GM12878 (cell line): ENCODE measurements at regions not wholly inside any gene's neighbourhood (a gene's known extent, or its start where the extent isn't known, plus 50 kb on each side); places are given as distances from the start of the nearest gene placed in this dataset.

ENCODE experiments used
- ATAC-seq: fragments of 200-7000 bp; cut with Tn5 transposase; 3 replicates; pipeline ENCODE4 v1.9.1; 2020; ENCODE audit warnings: mild to moderate bottlenecking, moderate library complexity
- BruUV-seq: library from RNA; stranded (reverse); fragments of 400-500 nt; replicated peaks from 2 replicates; lab custom pipeline; 2021; lab: Mats Ljungman, UMichigan
- CTCF ChIA-PET: fragments of 300-600 bp; sonication (Branson Sonifier 250); formaldehyde crosslinking; extraction: SDS; loops from one replicate; lab custom pipeline; 2021; ENCODE audit warnings: inconsistent platforms; lab: Yijun Ruan, JAX
- POLR2A ChIA-PET: fragments of 350-600 bp; formaldehyde crosslinking; extraction: SDS; loops from one replicate; lab custom pipeline; 2021; ENCODE audit warnings: inconsistent platforms; lab: Charles Lee
- RAD21 ChIA-PET: fragments of 300-600 bp; sonication (Branson Sonifier 250); formaldehyde crosslinking; loops from one replicate; lab custom pipeline; 2023; ENCODE audit warnings: antibody characterized with exemption; ENCODE audit not compliant: unreplicated experiment; lab: Charles Lee
- SMC1A ChIA-PET: fragments of 300-600 bp; sonication (Branson Sonifier 250); formaldehyde crosslinking; loops from one replicate; lab custom pipeline; 2023; ENCODE audit not compliant: unreplicated experiment, uncharacterized antibody; lab: Charles Lee
- DNase-seq: peaks from one replicate; pipeline ENCODE4 v3.0.0-alpha.2; 2011; ENCODE audit warnings: low read depth, low spot score
- FAIRE-seq: peaks from 3 replicates; lab custom pipeline; 2011; peaks lifted over from hg19 to GRCh38; lab: Jason Lieb, UNC
- H2AFZ ChIP-seq: 2 replicates; pipeline ENCODE4 v1.6.0; 2011; ENCODE audit warnings: low read depth, low read length, control low read depth; ENCODE audit not compliant: control insufficient read depth
- H3K27ac ChIP-seq: 2 replicates; pipeline ENCODE4 v1.5.1; 2011; ENCODE audit warnings: control low read depth; ENCODE audit not compliant: control insufficient read depth, insufficient read depth
- H3K27me3 ChIP-seq, 2 experiments: replicated peaks in 1 of 2; 2 replicates each; pipeline versions ENCODE4 v1.6.0 to v1.6.1; 2011; ENCODE audit warnings: low read length in 1 of 2; ENCODE audit not compliant: control insufficient read depth in 2 of 2, insufficient read depth in 2 of 2
- H3K36me3 ChIP-seq, 2 experiments: 2 replicates each; pipeline ENCODE4 v1.5.1; 2011; ENCODE audit warnings: low read length in 1 of 2; ENCODE audit not compliant: control insufficient read depth in 2 of 2, insufficient read depth in 2 of 2
- H3K4me1 ChIP-seq: 2 replicates; pipeline ENCODE4 v1.6.1; 2011; ENCODE audit warnings: mild to moderate bottlenecking, low read length, moderate library complexity, mixed read lengths; ENCODE audit not compliant: control insufficient read depth, insufficient read depth
- H3K4me2 ChIP-seq: 2 replicates; pipeline ENCODE4 v1.6.0; 2011; ENCODE audit warnings: control low read depth; ENCODE audit not compliant: control insufficient read depth, insufficient read depth
- H3K4me3 ChIP-seq: fragments of 200-600 bp; sonication (generic); 2 replicates; pipeline ENCODE4 v1.5.1; 2016
- H3K79me2 ChIP-seq: 2 replicates; pipeline ENCODE4 v1.6.0; 2011; ENCODE audit warnings: low read length; ENCODE audit not compliant: control insufficient read depth, insufficient read depth
- H3K9ac ChIP-seq: 2 replicates; pipeline ENCODE4 v1.8.0; 2011; ENCODE audit warnings: low read length, control low read depth, mixed read lengths; ENCODE audit not compliant: control insufficient read depth, insufficient read depth
- H3K9me3 ChIP-seq: replicated peaks from 3 replicates; pipeline ENCODE4 v1.5.1; 2011; ENCODE audit warnings: mild to moderate bottlenecking, low read length; ENCODE audit not compliant: control insufficient read depth, insufficient read depth
- H4K20me1 ChIP-seq: 2 replicates; pipeline ENCODE4 v1.6.0; 2011; ENCODE audit not compliant: control insufficient read depth, insufficient read depth
- BHLHE40 ChIP-seq, 2 experiments: fragments of 450-650 bp in 1 of 2; IDR thresholded peaks; 2 replicates each; pipeline ENCODE4 v1.6.1; 2011 to 2017; ENCODE audit warnings: low read depth in 2 of 2, borderline replicate concordance in 1 of 2, improper control_type of control experiment in 1 of 2, low read length in 1 of 2, mild to moderate bottlenecking in 1 of 2
- CHD4 ChIP-seq: fragments of 200-600 bp; sonication (generic); IDR thresholded peaks from 2 replicates; pipeline ENCODE4 v1.6.1; 2016; ENCODE audit warnings: mild to moderate bottlenecking
- EP300 ChIP-seq, 2 experiments: fragments of 150-350 bp in 1 of 2; IDR thresholded peaks; 2 replicates each; pipeline ENCODE4 v1.6.1; 2011 to 2012; ENCODE audit warnings: low read depth in 2 of 2, low read length in 2 of 2, borderline replicate concordance in 1 of 2, improper control_type of control experiment in 1 of 2, inconsistent platforms in 1 of 2; ENCODE audit not compliant: control insufficient read depth in 1 of 2
- HDGF ChIP-seq: fragments of 450-650 bp; IDR thresholded peaks from 2 replicates; pipeline ENCODE4 v1.6.1; 2016; ENCODE audit warnings: antibody characterized with exemption
- IKZF1 ChIP-seq: fragments of 450-650 bp; conservative IDR thresholded peaks from 2 replicates; pipeline ENCODE4 v1.6.1; 2017; ENCODE audit warnings: antibody characterized with exemption, mild to moderate bottlenecking
- KAT2A ChIP-seq: conservative IDR thresholded peaks from 2 replicates; pipeline ENCODE4 v1.6.1; 2011; ENCODE audit warnings: low read depth, low read length; ENCODE audit not compliant: control insufficient read depth
- KDM1A ChIP-seq: fragments of 200-600 bp; sonication (generic); IDR thresholded peaks from 2 replicates; pipeline ENCODE4 v1.6.1; 2016; ENCODE audit warnings: borderline replicate concordance
- LARP7 ChIP-seq: fragments of 450-650 bp; IDR thresholded peaks from 2 replicates; pipeline ENCODE4 v1.6.1; 2017; ENCODE audit warnings: mild to moderate bottlenecking
- NR2F1 ChIP-seq: fragments of 450-650 bp; conservative IDR thresholded peaks from 2 replicates; pipeline ENCODE4 v1.6.1; 2017; ENCODE audit warnings: mild to moderate bottlenecking
- SIN3A ChIP-seq: IDR thresholded peaks from 2 replicates; pipeline ENCODE4 v1.6.1; 2012; ENCODE audit warnings: low read depth, low read length, improper control_type of control experiment
- STAT3 ChIP-seq: IDR thresholded peaks from 2 replicates; pipeline ENCODE4 v1.6.1; 2011; ENCODE audit warnings: low read depth, low read length, improper control_type of control experiment
- TCF3 ChIP-seq: IDR thresholded peaks from 2 replicates; pipeline ENCODE4 v1.6.1; 2012; ENCODE audit warnings: low read depth, mild to moderate bottlenecking, low read length, borderline replicate concordance; ENCODE audit not compliant: insufficient read depth
- ZNF207 ChIP-seq: fragments of 450-650 bp; IDR thresholded peaks from 2 replicates; pipeline ENCODE4 v1.6.1; 2014; ENCODE audit warnings: antibody characterized with exemption, mild to moderate bottlenecking, borderline replicate concordance
- WGBS: methylation state at CpG from one replicate; pipeline ENCODE4 v1.1.6; 2016; ENCODE audit warnings: low lambda C conversion rate; ENCODE audit not compliant: insufficient replicate concordance, insufficient coverage; ENCODE audit errors: missing lambda C conversion rate; 5-methylcytosine and 5-hydroxymethylcytosine counted together
- in situ Hi-C: fragments of 300-500 bp; cut with MboI; formaldehyde crosslinking; loops from 9 replicates; pipeline ENCODE4 v1.14.3; 2018; ENCODE audit warnings: mixed read lengths
- intact Hi-C: fragments of 100-400 bp; cut with micrococcal nuclease; formaldehyde crosslinking; loops from one replicate; pipeline ENCODE4 v1.14.2; 2022; ENCODE audit not compliant: unreplicated experiment
- TF ChIP-seq, protein P1 (sequence below): fragments of 450-650 bp; IDR thresholded peaks from 2 replicates; pipeline ENCODE4 v1.6.1; 2017; ENCODE audit warnings: mild to moderate bottlenecking
- TF ChIP-seq, protein P2 (sequence below): IDR thresholded peaks from 2 replicates; pipeline ENCODE4 v1.6.1; 2011; ENCODE audit warnings: low read depth, mild to moderate bottlenecking, low read length, moderate library complexity, borderline replicate concordance; ENCODE audit errors: extremely low read depth
- TF ChIP-seq, protein P3 (sequence below): fragments of 450-650 bp; IDR thresholded peaks from 2 replicates; pipeline ENCODE4 v1.6.1; 2016; ENCODE audit warnings: mild to moderate bottlenecking
- TF ChIP-seq, protein P4 (sequence below): IDR thresholded peaks from 2 replicates; pipeline ENCODE4 v1.6.1; 2012; ENCODE audit warnings: mild to moderate bottlenecking, low read depth, low read length

GRCh38 chr17:77566566-77567138 lies 391.9 kb upstream of the TNRC6C start (continued):
- TF ChIP-seq, protein P1, sequence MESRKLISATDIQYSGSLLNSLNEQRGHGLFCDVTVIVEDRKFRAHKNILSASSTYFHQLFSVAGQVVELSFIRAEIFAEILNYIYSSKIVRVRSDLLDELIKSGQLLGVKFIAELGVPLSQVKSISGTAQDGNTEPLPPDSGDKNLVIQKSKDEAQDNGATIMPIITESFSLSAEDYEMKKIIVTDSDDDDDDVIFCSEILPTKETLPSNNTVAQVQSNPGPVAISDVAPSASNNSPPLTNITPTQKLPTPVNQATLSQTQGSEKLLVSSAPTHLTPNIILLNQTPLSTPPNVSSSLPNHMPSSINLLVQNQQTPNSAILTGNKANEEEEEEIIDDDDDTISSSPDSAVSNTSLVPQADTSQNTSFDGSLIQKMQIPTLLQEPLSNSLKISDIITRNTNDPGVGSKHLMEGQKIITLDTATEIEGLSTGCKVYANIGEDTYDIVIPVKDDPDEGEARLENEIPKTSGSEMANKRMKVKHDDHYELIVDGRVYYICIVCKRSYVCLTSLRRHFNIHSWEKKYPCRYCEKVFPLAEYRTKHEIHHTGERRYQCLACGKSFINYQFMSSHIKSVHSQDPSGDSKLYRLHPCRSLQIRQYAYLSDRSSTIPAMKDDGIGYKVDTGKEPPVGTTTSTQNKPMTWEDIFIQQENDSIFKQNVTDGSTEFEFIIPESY, result no peak

DNA sequence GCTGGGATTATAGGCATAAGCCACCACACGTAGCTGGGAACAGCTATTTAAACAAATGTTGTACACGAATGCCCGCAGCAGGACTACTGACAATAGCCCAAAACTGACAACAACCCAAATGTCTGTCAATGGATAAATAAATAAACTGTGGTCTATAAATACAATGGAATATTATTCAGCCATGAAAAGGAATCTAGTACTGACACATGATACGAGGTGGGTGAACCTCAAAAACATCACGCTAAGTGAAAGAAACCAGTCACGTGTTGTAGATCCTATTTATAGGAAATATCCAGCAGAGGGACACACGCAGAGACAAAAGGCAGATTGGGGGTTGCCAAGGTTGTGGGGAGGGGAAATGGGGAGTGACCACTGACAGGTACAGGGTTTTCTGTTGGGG lies 390.0 kb upstream of the TNRC6C start:
- Histone ChIP-seq H2AFZ (no peak overlapping the region), H3K9ac (no peak overlapping the region), H3K4me3 (no peak overlapping the region), H3K4me2 (no peak overlapping the region), H3K36me3 (no peaks in the 10 kb centered on the region), H3K79me2 (no peaks in the 10 kb centered on the region), H3K4me1 (no peaks in the 10 kb centered on the region), H3K9me3 (no peaks in the 10 kb centered on the region), H4K20me1 (no peaks in the 10 kb centered on the region), H3K27me3 (peaks cover 2 to 4% of the 10 kb centered on the region in 2 experiments; a peak in 3 of 4 replicates), H3K27ac (no peak overlapping the region)
- intact Hi-C loops (no loop called here), in situ Hi-C loops (no loop called here)
- no peak for DNase-seq
- ChIA-PET RAD21 (no interaction called here), POLR2A (no interaction called here), CTCF (no interaction called here), SMC1A (no interaction called here)
- no TSS peak for BruUV-seq
- 33% methylated on average over 7 of the region's 7 CpGs for WGBS
- FAIRE-seq, result no peak
- no peak for ATAC-seq
- TF ChIP-seq SIN3A, result no peak
- no peak for TF ChIP-seq KAT2A
- TF ChIP-seq, protein P2, sequence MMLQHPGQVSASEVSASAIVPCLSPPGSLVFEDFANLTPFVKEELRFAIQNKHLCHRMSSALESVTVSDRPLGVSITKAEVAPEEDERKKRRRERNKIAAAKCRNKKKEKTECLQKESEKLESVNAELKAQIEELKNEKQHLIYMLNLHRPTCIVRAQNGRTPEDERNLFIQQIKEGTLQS, result no peak
- no peak for TF ChIP-seq ZNF207
- TF ChIP-seq, protein P3, sequence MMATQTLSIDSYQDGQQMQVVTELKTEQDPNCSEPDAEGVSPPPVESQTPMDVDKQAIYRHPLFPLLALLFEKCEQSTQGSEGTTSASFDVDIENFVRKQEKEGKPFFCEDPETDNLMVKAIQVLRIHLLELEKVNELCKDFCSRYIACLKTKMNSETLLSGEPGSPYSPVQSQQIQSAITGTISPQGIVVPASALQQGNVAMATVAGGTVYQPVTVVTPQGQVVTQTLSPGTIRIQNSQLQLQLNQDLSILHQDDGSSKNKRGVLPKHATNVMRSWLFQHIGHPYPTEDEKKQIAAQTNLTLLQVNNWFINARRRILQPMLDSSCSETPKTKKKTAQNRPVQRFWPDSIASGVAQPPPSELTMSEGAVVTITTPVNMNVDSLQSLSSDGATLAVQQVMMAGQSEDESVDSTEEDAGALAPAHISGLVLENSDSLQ, result no peak
- TF ChIP-seq STAT3, result no peak
- no peak for TF ChIP-seq LARP7
- TF ChIP-seq, protein P4, sequence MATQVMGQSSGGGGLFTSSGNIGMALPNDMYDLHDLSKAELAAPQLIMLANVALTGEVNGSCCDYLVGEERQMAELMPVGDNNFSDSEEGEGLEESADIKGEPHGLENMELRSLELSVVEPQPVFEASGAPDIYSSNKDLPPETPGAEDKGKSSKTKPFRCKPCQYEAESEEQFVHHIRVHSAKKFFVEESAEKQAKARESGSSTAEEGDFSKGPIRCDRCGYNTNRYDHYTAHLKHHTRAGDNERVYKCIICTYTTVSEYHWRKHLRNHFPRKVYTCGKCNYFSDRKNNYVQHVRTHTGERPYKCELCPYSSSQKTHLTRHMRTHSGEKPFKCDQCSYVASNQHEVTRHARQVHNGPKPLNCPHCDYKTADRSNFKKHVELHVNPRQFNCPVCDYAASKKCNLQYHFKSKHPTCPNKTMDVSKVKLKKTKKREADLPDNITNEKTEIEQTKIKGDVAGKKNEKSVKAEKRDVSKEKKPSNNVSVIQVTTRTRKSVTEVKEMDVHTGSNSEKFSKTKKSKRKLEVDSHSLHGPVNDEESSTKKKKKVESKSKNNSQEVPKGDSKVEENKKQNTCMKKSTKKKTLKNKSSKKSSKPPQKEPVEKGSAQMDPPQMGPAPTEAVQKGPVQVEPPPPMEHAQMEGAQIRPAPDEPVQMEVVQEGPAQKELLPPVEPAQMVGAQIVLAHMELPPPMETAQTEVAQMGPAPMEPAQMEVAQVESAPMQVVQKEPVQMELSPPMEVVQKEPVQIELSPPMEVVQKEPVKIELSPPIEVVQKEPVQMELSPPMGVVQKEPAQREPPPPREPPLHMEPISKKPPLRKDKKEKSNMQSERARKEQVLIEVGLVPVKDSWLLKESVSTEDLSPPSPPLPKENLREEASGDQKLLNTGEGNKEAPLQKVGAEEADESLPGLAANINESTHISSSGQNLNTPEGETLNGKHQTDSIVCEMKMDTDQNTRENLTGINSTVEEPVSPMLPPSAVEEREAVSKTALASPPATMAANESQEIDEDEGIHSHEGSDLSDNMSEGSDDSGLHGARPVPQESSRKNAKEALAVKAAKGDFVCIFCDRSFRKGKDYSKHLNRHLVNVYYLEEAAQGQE, result no peak
- no peak for TF ChIP-seq TCF3
- TF ChIP-seq EP300 (IDR thresholded peaks at IDR 0.05; ENCODE audit: borderline replicate concordance in 1 of 2, control insufficient read depth in 1 of 2, low read depth in 2 of 2, low read length in 2 of 2), result no peak
- no peak for TF ChIP-seq HDGF
- no peak for TF ChIP-seq KDM1A
- TF ChIP-seq CHD4, result no peak
- TF ChIP-seq IKZF1, result no peak
- TF ChIP-seq NR2F1, result no peak
- TF ChIP-seq BHLHE40 (IDR thresholded peaks at IDR 0.05; ENCODE audit: borderline replicate concordance in 1 of 2, low read depth in 2 of 2, low read length in 1 of 2), result no peak
